ENCODE measurements at regions not wholly inside any gene's neighbourhood (a gene's known extent, or its start where the extent isn't known, plus 50 kb on each side); places are given as distances from the start of the nearest gene placed in this dataset.

DNA sequence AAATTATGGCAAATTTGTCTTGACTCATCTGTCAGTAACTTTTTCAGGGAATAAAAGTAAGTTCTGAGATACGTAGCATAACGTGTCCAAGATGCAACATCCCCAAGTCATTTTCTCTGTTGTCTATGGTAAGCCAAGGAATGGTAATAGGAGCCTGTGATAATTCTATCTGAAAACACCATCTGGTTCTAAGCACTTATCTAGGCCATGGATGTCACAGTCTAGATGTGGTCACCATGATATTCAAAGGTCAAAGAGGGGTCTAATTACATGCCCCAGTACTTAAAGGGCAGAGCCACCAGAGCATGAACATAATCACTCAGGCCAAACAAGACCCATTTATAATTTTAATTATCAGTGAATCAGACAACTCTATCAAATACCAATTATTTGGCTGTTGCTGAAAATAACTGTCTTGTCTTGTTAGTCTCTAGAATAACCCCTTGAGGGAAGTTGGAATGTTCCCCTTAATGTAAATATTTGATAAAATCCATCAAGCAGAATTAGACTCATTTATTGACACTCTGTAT, 225.1 kb upstream of the MPPED2 start:
- H3K4me3 ChIP-seq (ENCODE audit: low read depth, low read length): no peak overlapping the region
- DNase-seq (ENCODE audit: low read depth): no peak
- TF ChIP-seq, protein P1, sequence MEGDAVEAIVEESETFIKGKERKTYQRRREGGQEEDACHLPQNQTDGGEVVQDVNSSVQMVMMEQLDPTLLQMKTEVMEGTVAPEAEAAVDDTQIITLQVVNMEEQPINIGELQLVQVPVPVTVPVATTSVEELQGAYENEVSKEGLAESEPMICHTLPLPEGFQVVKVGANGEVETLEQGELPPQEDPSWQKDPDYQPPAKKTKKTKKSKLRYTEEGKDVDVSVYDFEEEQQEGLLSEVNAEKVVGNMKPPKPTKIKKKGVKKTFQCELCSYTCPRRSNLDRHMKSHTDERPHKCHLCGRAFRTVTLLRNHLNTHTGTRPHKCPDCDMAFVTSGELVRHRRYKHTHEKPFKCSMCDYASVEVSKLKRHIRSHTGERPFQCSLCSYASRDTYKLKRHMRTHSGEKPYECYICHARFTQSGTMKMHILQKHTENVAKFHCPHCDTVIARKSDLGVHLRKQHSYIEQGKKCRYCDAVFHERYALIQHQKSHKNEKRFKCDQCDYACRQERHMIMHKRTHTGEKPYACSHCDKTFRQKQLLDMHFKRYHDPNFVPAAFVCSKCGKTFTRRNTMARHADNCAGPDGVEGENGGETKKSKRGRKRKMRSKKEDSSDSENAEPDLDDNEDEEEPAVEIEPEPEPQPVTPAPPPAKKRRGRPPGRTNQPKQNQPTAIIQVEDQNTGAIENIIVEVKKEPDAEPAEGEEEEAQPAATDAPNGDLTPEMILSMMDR (IDR thresholded peaks at IDR 0.05; ENCODE audit: insufficient read depth, low read depth, low read length): no peak

DNA sequence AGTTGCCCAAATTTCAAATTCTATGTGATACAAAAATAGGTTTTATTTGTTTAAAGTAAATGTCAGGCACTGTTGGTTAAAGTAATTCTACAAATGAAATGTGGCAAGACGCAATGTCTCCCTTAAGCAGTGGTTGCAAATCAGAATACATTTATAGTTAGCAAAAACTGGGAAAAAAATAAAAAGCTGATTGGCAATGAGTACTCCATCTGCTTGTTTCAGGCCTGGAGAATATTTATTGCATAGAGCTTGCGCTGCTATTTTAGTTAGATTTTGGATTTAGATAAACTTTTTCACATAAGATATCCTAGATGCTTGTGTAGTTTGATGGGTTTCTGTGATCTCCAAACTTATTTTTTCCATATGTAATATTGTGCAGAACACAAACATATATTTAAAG, 224.0 kb upstream of the MPPED2 start:
- H3K4me3 ChIP-seq (ENCODE audit: low read depth, low read length): no peak overlapping the region
- TF ChIP-seq, protein P1 (IDR thresholded peaks at IDR 0.05; ENCODE audit: insufficient read depth, low read depth, low read length): no peak
- DNase-seq (ENCODE audit: low read depth): no peak

- TF ChIP-seq, protein P1 (IDR thresholded peaks at IDR 0.05; ENCODE audit: insufficient read depth, low read depth, low read length): no peak
- no peak overlapping the region for H3K4me3 ChIP-seq (ENCODE audit: low read depth, low read length)
- DNase-seq (ENCODE audit: low read depth): no peak
Measured at GRCh38 chr11:30801357-30801756, 215.2 kb upstream of the MPPED2 start.

DNA sequence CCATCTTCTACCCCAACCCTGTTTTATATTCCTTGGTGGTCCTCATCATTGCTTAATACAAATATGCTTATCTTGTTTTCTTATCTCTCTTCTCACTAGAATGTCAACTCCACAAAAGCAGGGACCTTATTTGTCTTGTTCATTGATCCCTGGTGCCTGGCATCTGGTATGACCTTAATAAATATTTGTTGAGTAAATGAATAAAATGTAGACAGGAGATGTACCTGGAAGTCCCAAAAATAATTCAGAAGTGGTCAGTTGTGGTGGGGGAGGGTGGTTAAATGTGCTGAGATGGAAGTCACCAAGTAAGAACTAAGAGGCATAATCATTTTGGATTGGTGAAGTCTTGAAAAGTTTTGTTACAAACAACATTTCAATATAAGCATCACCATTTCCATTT, 214.8 kb upstream of the MPPED2 start:
- TF ChIP-seq, protein P1 (IDR thresholded peaks at IDR 0.05; ENCODE audit: insufficient read depth, low read depth, low read length): no peak
- no peak overlapping the region for H3K4me3 ChIP-seq (ENCODE audit: low read depth, low read length)
- DNase-seq (ENCODE audit: low read depth): no peak

DNA sequence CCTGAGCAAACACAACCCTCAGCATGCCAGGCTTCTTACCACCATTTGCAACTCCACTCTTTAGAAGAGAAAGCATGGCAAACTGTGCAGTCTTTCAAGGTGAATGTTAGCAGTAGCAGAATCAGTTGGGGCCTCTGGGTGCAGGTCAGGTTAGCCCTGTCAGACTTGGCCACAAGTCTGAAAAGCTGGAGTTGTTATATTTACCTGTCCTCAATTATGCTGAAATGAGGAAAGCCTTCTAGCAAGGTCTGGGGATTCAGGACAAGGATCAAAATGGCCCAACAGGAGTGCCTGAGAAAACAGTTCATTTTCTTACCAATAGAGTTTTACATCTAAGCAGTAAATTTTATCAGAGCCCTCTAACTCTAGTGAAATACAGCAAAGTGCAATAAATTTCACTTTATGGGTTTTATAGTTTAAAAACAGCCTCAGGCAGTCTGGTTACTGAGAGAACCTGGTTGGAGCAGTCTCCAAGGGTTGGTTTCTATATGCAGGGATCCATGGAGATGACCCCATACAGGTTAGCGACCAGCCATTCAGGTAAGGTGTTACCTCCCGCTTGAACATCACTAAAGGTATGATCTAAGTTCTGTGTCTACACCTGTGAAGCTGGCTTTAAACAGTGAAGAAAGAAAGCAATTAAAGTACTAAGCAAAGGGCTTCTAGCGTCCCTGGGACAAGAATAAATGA, 212.5 kb upstream of the MPPED2 start:
- TF ChIP-seq, protein P1 (IDR thresholded peaks at IDR 0.05; ENCODE audit: insufficient read depth, low read depth, low read length): no peak
- no peak for DNase-seq (ENCODE audit: low read depth)
- no peak overlapping the region for H3K4me3 ChIP-seq (ENCODE audit: low read depth, low read length)

DNA sequence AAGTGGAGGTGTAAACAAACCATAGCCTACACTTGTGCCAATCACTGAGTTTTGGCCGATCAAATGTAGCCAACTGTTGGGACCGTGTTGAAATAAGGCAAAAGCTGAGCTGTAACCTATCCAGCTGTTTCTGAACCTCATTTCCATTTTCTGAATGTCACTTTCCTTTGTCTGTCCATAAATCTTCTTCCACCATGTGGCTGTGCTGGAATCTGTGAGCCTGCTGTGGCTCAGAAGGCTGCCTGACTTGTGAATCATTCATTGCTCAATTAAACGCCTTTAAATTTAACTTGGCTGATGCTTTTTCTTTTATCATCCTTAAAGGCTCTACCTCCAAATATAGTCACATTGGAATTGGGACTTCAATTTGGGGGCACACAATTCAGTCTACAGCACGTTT, 203.1 kb upstream of the MPPED2 start:
- DNase-seq (ENCODE audit: low read depth): peak; percentile 71
- no peak overlapping the region for H3K4me3 ChIP-seq (ENCODE audit: low read depth, low read length)
- TF ChIP-seq, protein P1 (IDR thresholded peaks at IDR 0.05; ENCODE audit: insufficient read depth, low read depth, low read length): no peak

DNA sequence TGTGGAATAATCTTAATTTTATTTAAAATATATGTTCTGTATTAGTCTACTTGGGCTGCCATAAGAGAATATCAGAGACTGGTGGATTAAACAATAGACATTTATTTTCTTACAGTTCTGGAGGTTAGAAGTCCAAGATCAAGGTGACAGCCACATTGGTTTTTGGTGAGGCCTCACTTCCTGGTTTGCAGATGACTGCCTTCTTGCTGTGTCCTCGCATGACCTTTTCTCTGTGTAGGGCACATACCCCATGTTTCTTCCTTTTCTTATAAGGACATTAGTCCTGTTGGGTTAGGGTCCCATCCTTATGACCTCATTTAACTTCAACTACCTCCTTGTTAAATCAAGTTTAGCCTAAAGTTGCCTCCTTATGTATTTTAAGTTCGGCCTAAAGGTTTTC, 202.7 kb upstream of the MPPED2 start:
- TF ChIP-seq, protein P1 (IDR thresholded peaks at IDR 0.05; ENCODE audit: insufficient read depth, low read depth, low read length): no peak
- DNase-seq (ENCODE audit: low read depth): peak; percentile 1
- no peak overlapping the region for H3K4me3 ChIP-seq (ENCODE audit: low read depth, low read length)

All from fibroblast of villous mesenchyme (primary cell).